Testis (tissue), 2 donors: ENCODE measurements at regions not wholly inside any gene's neighbourhood (a gene's known extent, or its start where the extent isn't known, plus 50 kb on each side); places are given as distances from the start of the nearest gene placed in this dataset.

ENCODE experiments used
- DNase-seq: peaks from one replicate; pipeline ENCODE4 v3.0.0-alpha.2; 2019
- H3K27ac ChIP-seq, 2 donors: fragments of 200-600 bp; sonication (generic); one replicate each; pipeline ENCODE4 v1.5.1; 2019
- H3K27me3 ChIP-seq: fragments of 200-600 bp; sonication (generic); one replicate; pipeline ENCODE4 v1.5.1; 2019
- H3K36me3 ChIP-seq: fragments of 200-600 bp; sonication (generic); one replicate; pipeline ENCODE4 v1.5.1; 2017; ENCODE audit warnings: low read depth; ENCODE audit errors: missing control alignments
- H3K4me1 ChIP-seq: fragments of 200-600 bp; sonication (generic); one replicate; pipeline ENCODE4 v1.5.1; 2019
- H3K4me3 ChIP-seq, 2 donors: fragments of 200-600 bp; sonication (generic); one replicate each; pipeline ENCODE4 v1.5.1; 2017 to 2019
- H3K9me3 ChIP-seq: fragments of 200-600 bp; sonication (generic); one replicate; pipeline ENCODE4 v1.5.1; 2017
- CTCF ChIP-seq, 3 experiments: fragments of 450-650 bp in 2 of 3; fragments of 200-600 bp in 1 of 3; sonication (generic) in 1 of 3; IDR thresholded peaks; one replicate each; pipeline ENCODE4 v1.5.1; 2016 to 2019; ENCODE audit warnings: antibody characterized with exemption in 3 of 3, mild to moderate bottlenecking in 2 of 3, moderate library complexity in 1 of 3
- POLR2A ChIP-seq: fragments of 450-650 bp; IDR thresholded peaks from one replicate; pipeline ENCODE4 v1.6.1; 2017; ENCODE audit warnings: antibody characterized with exemption, mild to moderate bottlenecking, moderate library complexity
- WGBS, 2 donors: methylation state at CpG; one replicate each; pipeline ENCODE4 v1.1.5; 2018; 5-methylcytosine and 5-hydroxymethylcytosine counted together
- intact Hi-C: fragments of 100-400 bp; cut with DNase I; formaldehyde crosslinking; loops from one replicate; pipeline ENCODE4 v1.15.1; 2023; ENCODE audit warnings: low total_unique reads

- intact Hi-C loops = loop anchor here (10.0 kb wide), 1 partner anchor 263 kb away; no protein-coding TSS in a partner anchor
- H3K9me3 ChIP-seq = no peaks in the 10 kb centered on the region
- no peaks in the 10 kb centered on the region for H3K27me3 ChIP-seq
- no peak overlapping the region for H3K4me3 ChIP-seq
- no peak overlapping the region for H3K27ac ChIP-seq
- no peaks in the 10 kb centered on the region for H3K4me1 ChIP-seq
- no peak for DNase-seq
- H3K36me3 ChIP-seq = no peaks in the 10 kb centered on the region
- no peak for TF ChIP-seq CTCF (IDR thresholded peaks at IDR 0.05)
- TF ChIP-seq POLR2A = no peak
- 92 to 98% methylated on average over 3 of the region's 3 CpGs for WGBS, 2 donors
Observed at GRCh38 chr9:105151686-105151995, 92.8 kb upstream of the SLC44A1 start.

DNA sequence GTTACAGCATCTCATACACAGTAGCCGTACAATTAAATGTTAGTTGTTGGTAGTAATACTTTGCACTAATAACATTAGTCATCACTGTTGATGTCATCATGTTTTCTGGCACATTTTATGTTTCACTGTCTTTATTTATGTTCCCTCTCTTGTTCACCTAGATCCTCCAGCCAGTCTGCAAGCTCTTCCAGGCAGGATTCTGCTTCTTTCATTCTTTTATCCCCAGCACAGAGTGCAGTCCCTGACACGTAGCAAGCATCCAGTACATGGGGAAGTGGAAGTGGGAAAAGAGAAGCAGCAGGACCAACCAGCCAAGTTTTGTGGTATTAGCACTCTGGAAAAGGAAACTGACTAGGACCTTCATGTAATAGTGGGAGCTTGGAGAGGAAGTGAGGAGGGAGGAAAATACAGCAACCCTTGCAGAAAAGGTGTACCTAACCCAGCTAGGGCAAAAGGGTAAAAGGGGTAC, 89.7 kb upstream of the SLC44A1 start:
- Histone ChIP-seq H3K9me3 (no peaks in the 10 kb centered on the region), H3K4me3 (no peak overlapping the region), H3K27me3 (no peaks in the 10 kb centered on the region), H3K4me1 (no peaks in the 10 kb centered on the region), H3K36me3 (no peaks in the 10 kb centered on the region), H3K27ac (no peak overlapping the region)
- 80 to 81% methylated on average over 2 of the region's 2 CpGs for WGBS, 2 donors
- intact Hi-C loops = loop anchor here (10.0 kb wide), 1 partner anchor 260 kb away; no protein-coding TSS in a partner anchor
- DNase-seq = no peak
- TF ChIP-seq CTCF (IDR thresholded peaks at IDR 0.05) = no peak
- TF ChIP-seq POLR2A = no peak

- Histone ChIP-seq H3K27ac (no peak overlapping the region), H3K27me3 (no peaks in the 10 kb centered on the region), H3K9me3 (no peaks in the 10 kb centered on the region), H3K4me3 (peak overlapping the region in 1 of 2 donors; percentile 35), H3K4me1 (no peaks in the 10 kb centered on the region), H3K36me3 (no peaks in the 10 kb centered on the region)
- DNase-seq = peak; percentile 84
- TF ChIP-seq POLR2A (no peak), CTCF (IDR thresholded peaks at IDR 0.05) (peak; percentile 37 to 52 (median 47))
- intact Hi-C loops = loop anchor here (10.0 kb wide), 1 partner anchor 258 kb away; no protein-coding TSS in a partner anchor
- 3 to 4% methylated on average over 4 of the region's 4 CpGs for WGBS, 2 donors
Observed at GRCh38 chr9:105157171-105157583, 87.3 kb upstream of the SLC44A1 start.

- peak overlapping the region in 1 of 2 donors; percentile 35 for H3K4me3 ChIP-seq
- H3K9me3 ChIP-seq = no peaks in the 10 kb centered on the region
- TF ChIP-seq CTCF (IDR thresholded peaks at IDR 0.05) (no peak), POLR2A (no peak)
- no peaks in the 10 kb centered on the region for H3K4me1 ChIP-seq
- DNase-seq = peak; percentile 77
- H3K36me3 ChIP-seq = no peaks in the 10 kb centered on the region
- WGBS, 2 donors = 63 to 79% methylated on average over 12 of the region's 12 CpGs
- H3K27ac ChIP-seq = no peak overlapping the region
- intact Hi-C loops = loop anchor here (10.0 kb wide), 1 partner anchor 257 kb away; no protein-coding TSS in a partner anchor
- H3K27me3 ChIP-seq = no peaks in the 10 kb centered on the region
Observed at GRCh38 chr9:105158020-105158419, 86.4 kb upstream of the SLC44A1 start.

DNA sequence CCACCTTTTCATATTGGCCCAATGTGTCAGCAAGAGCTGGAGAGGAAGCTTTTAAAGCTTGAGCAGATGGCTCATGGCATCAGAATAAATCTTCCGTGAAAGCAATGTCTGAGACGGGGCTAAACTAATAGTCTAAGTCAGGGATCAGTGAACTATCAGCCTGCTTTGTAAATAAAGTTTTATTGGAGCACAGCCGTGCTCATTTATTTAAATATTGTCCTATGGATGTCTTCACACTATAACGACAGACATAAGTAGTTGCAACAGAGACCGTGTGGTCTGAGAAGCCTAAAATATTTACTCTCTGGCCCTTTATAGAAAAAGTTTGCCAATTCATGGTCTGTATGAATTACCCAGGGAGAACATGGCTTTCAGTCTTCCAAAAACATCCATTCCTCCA, 85.6 kb upstream of the SLC44A1 start:
- no peaks in the 10 kb centered on the region for H3K27me3 ChIP-seq
- no peak for TF ChIP-seq CTCF (IDR thresholded peaks at IDR 0.05)
- DNase-seq = no peak
- H3K9me3 ChIP-seq = no peaks in the 10 kb centered on the region
- no peak overlapping the region for H3K27ac ChIP-seq
- H3K36me3 ChIP-seq = no peaks in the 10 kb centered on the region
- whole genome bisulfite sequencing, 2 donors = 65 to 66% methylated on average over 5 of the region's 5 CpGs
- no peaks in the 10 kb centered on the region for H3K4me1 ChIP-seq
- intact Hi-C loops = loop anchor here (10.0 kb wide), 1 partner anchor 256 kb away; no protein-coding TSS in a partner anchor
- no peak overlapping the region for H3K4me3 ChIP-seq
